Embryonic facial prominence (tissue), 1 donor: ENCODE measurements at regions not wholly inside any gene's neighbourhood (a gene's known extent, or its start where the extent isn't known, plus 50 kb on each side); places are given as distances from the start of the nearest gene placed in this dataset.
"Not testable (repeated sequence)": the region's sequence is repeated elsewhere in the genome, so short reads cannot be mapped to it uniquely, and the experiment has no call there.

Experiments used
- DNase-seq: peaks from one replicate; pipeline ENCODE4 v3.0.0-alpha.2; 2016; ENCODE audit errors: extremely low spot score

DNA sequence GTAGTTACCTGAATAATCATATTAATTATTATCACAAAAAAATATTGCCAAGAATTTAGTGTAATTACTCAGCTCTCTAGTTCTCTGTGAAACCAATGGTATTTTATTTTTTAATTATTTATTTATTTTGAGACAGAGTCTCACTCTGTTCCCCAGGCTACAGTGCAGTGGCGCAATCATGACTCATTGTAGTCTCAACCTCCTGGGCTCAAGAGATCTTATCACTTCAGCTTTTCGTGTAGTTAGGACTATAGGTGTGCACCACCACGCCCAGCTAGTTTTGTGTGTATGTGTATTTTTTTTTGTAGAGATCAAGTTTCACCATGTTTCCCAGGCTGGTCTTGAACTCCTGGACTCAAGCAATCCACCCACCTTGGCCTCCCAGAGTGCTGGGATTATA is 440.4 kb upstream of the CDH20 start:
- DNase-seq: no peak

DNA sequence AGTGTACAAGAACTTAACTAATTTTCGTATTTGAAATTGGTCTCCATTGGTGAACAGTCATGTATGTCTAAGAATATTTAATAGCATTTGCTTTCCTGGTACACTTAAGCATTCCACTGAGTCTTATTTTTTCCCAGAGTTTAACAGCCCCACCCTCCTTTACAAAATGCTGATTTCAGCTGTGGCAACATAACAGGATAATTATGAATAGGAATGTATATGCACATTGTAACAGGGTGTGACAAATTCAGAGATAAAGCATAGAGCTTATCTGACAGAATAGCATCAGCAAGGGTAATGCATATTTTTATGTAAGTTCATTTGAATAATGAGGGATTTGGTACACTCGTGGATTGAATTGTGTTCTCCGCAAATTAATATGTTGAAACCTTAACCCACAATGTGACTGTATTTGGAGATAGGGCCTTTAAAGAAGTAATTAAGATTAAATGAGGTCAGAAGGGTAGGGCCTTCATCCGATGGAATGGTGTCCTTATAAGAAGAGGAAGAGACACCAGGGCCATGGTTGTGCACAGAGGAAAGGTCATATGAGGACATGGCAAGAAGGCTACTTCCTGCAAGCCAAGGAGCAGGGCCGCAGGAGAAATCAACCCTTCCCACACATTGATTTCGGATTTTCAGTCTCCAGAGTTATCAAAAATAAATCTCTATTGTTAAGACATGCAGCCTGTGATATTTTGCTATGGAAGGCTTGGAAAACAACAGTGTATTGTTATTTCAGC is 439.7 kb upstream of the CDH20 start:
- DNase-seq: no peak

DNA sequence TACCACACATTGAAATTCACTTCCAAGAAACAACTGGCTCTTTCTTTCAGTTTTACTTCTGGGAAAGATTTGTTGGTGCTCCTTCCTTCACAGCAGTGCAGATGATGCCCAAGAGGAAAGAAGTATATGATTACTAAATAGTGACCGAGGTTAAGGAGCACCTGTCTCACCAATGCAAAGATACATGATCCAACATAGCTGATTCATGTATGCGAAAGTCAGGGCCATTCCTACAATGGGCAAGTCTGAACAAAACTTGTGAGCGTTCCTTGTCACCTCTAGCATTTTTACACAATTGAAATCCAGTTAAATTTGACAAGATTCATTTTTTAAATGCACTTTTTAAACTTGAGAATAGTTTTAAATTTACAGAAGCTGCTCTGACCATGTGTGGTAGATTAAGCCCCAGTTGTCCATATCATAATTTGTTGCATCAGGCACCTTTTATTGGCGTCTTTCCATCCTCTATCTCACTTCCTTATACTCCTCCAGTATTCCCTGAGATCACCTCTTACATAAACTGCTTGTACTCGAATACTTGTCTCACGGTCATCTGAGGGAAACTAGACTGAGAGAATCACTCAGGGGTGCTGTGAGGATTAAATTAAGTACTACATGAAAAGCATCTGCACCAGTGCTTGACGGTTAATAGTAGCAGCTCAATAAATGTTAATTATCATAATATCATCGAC is 438.8 kb upstream of the CDH20 start:
- DNase-seq: no peak

DNA sequence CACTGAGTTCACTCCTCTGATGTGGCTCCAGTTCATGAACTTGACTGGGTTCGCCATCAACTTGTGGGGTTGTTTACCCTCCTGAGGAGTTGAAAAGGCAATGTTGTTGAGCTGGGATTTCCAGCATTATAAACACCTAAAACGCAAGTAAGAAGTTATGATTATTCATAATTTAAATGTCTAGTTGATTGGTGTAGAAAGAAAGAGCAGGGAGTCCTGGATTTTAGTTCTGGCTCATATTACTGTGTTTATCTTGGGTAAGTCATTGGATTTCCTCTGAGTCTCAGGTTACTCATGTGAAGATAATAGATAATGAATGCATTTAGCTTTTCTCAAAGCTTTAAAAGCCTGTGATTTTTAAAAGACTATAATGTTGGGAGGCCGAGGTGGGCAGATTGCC is 438.0 kb upstream of the CDH20 start:
- DNase-seq: no peak

DNA sequence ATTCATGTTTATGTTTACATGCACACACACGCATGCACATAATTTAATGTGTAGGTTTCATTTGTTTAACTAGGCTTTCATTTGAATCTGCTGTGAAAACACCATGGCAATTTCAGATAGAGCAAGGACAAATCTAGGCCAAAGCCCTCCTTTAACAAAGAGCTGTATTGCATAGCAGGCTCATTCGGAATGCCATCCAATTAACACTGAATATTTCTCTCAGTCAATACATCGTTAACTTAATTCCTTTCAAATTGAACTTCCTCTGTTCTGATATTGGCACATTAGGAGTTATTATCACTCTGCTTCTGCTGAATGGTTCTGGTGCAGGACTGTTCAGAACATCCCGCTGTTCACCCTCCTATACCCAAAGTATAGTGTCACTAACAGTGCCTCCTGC is 435.1 kb upstream of the CDH20 start:
- no peak for DNase-seq

DNA sequence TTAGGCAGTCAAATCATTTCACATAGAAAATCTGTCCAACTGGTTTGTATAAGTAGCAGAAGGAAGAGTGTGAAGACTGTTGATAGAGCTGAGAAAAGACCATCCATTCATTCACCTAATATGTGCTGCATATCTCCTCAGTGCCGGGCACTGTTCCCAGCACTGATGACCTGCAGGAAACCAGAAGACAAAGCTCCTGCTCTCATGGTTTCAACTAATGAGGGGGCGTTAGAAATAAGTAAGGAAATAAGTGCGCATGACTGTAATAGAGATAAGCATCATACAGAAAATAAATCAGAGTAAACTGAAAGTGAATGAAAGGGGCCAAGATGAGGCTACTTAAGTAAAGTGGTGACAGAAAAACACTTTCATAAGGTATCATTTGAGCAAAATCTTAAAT is 427.5 kb upstream of the CDH20 start:
- no peak for DNase-seq

DNA sequence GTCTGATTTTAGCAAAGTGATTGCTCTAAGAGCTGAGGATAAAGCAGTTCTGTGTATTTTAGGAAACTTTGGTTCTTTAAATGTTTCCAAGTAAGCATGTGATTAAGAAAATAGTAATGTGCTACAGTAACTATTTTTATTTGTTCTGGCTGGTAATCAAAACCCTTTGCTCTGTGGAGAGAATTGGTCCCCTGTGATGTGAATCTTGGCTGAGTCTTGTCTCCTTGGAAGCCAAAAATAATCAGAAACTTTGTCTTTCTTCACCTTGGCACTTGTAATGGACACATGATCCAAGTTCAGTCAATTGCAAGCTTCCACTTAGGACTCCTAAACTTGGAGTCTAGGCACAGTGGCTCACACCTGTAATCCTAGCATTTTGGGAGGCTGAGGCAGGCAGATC is 422.7 kb upstream of the CDH20 start:
- DNase-seq: no peak

DNA sequence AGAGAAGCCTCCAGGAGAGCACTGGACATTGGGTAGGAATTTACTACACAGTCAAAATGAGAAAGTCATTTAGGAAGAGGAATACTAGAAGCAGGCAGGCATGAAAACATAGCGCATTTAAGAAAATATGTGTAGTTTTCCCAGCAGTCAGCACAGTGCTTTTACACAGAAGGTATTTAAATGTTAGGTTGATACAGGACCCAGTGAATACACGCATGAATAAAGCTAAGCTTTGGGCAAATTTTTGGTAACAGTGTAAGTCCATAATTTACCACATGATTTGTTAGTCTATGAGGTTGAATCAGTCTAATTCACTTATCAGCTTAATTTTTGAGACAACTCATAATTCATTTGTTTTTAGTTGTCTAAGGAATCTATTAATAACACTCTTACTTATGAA is 421.7 kb upstream of the CDH20 start:
- no peak for DNase-seq

DNA sequence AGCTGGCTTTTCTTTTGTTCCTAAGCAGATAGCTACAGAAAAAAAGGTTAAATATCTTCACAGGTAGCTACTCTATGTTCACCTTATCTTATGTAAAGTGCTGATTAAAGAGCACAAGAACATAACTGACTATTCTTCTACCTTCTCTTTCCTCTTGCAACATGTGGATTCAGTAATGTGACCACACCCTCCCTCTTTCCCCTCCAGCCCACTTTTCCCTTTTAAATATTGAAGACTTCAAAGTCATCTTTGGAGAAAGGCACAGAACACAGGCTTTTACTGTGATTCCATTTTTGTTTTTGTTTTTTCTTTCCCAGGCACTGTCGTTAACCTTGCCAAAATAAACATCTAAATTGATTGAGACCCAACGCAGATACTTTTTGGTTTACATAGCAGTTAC is 418.1 kb upstream of the CDH20 start:
- no peak for DNase-seq

DNA sequence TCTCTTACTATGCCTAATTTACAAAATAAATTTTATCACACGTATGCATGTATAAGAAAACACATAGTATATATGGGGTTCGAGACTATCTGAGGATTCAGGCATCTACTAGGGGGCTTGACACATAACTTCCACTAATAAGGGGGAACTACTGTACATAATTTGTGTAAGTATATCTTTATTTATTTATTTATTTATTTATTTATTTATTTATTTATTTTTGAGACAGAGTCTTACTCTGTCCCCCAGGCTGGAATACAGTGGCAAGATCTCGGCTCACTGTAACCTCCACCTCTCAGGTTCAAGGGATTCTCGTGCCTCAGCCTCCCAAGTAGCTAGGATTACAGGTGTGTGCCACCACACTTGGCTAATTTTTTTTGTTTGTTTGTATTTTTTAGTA is 414.4 kb upstream of the CDH20 start:
- not testable (repeated sequence) for DNase-seq

DNA sequence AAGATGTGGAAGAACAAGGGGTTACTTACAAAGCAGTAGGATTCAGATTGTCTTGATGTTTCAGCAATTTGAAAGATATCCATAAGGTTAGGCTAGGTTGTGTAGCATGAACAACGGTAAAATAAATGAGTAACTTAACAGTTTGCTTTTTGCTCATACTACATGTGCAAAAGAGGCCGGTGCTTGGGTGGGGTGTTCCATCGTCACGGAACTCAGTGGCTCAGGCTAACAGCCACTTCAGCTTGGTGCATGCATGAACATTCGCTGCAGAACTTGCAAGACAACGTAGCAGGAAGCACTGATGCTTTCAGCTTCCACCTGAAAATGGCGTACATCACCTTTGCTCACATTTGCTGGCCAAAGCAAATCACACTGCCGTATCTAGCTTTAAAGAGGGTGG is 407.3 kb upstream of the CDH20 start:
- no peak for DNase-seq

DNA sequence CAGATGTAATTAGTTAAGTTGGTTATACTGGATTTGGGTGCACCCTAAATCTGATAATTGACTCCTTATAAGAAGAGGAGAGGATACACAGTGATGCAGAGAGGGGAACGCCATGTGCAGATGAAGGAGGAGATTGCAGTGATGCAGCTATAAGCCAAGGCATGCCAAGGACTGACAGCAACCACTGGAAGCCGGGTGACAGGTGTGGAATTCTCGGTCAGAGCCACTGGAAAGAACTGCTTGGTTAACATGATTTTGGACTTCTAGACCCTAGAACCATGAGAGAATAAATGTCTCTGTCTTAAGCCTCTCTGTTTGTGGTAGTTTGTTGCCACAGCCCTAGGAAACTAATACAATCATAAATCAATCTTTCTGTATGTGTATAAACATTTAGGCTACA is 403.3 kb upstream of the CDH20 start:
- DNase-seq: no peak

DNA sequence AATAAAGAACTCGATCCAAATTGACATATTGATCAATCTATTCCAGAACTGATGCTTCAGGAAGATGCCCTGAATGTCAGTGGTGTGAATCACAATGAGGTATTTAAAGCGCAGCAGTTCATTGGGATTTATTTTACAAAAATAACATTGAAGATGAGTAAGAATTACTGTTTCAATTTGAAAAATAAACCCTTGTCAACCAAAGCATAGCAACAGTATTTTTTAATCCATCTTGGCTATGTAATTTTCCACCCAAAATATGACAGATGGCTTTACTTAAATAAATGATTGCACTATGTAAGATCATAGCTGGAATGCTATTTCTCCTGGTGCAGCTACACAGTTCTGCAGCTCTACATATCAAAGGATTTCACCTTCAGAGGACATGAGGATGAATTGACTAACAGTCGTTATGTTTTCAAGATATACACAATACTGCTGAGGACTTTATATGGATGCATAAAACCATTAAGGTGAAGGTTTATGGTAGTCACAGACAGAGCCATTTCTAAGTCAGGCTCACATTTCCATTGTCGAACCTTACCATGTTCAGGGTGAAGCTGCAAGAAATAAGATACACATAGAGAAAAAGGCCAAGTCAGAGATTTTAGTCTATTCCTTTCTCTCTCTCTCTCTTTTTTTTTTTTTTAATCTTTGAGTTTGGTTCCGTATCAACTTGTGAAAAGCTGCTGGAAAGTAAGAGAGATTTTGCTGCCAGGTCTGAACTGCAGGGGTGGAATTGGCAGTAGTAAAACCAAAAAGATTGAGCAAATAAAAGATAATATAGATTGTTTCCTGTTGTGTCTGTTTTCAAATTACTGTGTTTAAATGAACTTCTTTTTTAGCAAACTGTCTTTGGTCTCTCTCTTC is 398.0 kb upstream of the CDH20 start:
- no peak for DNase-seq

DNA sequence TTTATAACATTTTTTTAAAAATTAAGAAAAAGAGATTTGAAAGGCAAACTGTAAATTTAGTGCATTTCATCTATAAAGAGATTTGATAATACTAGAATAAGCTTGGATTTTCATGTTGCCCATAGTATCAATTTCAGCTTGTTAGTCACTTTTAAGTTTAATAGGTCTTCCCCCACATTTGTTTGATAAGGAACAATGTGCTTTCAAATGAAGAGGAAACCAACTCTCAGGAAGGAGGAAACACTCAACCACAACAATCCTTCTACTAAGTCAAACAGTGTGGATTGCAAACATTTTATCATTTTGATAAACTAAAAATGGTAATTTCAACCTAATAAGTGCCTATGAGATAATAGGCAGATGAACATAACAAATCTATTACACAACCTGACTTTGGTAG is 397.1 kb upstream of the CDH20 start:
- no peak for DNase-seq

DNA sequence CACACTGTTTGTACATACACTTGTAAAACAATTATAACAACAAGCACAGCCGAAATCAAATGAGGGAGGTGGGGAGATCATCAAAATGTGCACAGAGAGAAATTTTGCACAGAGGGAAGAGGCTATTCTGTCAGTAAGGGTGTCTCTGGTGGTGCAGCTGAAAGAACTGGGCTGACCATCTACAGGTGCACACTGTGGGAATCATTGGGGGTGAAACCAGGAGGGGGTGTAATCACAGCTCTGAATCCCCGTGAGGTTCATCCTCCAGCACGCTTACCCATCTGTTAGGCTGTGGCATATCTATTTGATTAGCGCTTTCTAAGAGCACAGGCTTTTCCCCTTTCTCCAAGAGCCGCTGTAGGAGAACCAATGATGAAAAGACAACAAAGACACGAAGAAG is 389.9 kb upstream of the CDH20 start:
- DNase-seq: no peak

DNA sequence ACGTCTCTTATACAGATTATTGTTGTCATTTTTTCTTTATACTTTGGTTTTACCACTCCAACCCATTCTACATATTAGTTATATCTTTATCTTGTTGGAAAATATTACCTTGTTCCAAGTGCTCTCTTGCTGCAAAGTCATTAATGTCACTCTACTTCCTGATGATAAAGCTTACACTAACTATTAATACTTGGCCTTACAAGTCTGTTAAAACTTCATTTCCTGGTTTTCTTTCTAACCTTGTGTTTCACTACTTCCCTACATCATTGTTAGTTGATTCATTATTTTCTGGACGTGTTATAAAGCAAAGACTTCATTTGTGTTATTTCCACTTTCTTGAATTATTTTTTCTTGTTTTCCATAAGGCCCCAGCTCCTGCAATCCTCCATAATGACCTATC is 382.6 kb upstream of the CDH20 start:
- no peak for DNase-seq

DNA sequence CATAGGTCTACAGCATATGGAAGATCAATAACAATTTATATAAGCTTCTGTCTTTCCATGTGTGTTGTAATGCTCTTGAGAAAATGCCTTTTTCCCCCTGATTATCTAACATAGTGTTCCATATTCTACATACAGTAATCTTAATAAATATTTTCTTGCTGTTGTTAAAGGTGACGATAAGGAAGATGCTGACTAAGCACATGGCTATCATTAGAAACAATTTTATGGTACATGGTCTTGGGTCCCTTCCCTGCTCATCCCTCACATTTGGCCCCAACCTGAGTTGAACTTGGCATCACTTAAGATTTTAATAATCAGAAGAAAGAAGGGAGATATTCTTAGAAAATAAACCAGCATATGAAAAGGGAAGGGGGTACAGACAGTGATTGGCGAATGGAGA is 382.1 kb upstream of the CDH20 start:
- no peak for DNase-seq

DNA sequence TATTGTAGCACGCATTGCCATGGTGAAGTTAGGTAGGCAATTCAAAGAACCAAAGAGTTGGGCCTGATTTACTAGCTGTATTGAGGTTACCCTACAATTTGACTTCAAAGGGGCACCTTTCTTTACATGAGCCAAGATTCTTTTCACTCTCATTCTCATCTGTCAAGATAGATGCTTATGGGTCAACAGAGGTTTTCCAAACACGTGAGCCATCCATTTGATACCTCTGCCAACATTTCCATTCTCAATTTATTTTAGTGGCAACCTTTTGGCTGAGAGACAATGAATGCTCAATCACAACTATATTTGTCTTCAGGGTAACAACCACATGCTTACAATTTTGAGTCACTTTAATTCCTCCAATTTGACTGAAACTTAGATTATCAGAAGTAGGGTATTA is 370.6 kb upstream of the CDH20 start:
- no peak for DNase-seq

DNA sequence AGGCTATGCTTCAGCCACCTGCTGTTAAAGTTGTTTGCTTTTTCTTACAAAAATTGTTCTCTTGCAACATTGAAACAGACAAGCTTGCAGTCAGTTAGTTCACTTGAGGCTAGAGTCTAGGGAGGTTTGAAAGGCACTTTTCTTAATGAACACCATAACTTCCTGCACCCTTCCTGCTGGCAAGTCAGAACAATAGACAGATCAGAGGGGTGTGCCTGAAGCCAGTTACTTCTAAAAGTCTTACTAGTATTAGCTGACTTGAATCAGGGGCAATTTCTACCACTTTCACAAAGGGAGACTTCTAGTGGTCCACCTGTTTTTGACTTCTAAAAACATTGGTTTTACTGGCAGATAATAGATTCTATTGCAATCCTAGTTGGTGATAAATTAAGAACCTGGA is 367.4 kb upstream of the CDH20 start:
- no peak for DNase-seq

DNA sequence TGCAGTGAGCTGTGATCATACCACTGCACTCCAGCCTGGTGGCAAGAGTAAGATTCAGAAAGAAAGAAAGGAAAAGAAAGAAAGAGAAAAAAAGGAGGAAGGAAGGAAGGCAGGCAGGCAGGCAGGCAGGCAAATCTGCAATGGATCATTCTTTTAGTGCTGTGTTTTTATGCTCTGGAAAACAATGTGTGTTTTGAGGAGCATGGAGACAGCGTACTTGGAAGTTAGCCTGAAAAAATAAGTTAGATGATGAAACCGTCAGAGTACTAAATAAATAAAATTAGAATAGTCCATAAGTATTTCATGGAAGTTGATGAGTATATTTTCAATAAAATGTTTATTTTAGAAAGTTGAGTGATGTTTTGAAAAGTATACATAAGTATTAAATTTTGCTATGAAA is 366.4 kb upstream of the CDH20 start:
- DNase-seq: no peak

DNA sequence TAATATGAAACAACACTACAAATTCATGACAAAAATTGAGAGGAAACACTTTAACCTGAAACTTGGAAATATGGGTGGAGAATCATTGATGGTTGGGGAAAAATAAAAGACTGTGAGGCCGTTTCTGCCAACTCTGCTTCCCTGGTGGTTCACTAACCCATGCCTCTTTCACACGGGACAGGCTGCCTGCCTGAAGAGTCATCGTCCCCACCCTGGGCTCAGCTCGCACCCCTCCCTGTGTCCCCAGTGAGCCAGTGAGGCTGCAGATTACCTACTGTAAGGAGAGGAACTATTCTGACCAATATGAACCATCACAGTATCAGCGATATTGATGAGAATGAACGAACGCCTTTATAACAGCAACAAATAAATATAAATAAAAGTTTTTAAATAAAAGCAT is 357.8 kb upstream of the CDH20 start:
- DNase-seq: no peak

DNA sequence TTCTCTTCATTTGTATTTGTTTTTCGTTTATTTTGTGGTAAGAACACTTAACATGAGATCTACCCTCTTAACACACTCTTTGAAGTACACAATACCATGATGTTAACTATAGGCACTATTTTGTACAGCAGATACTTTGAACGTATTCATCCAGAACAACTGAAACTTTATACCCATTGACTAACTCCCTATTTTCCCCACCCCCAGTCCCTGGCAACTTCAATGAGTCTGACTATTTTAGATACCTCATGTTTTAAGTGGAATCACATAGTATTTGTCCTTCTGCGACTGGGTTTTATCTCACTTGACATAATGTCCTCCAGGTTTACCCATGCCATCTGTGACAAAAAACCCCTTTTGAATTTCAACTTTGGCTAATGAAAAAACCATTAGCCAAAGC is 356.3 kb upstream of the CDH20 start:
- DNase-seq: no peak

DNA sequence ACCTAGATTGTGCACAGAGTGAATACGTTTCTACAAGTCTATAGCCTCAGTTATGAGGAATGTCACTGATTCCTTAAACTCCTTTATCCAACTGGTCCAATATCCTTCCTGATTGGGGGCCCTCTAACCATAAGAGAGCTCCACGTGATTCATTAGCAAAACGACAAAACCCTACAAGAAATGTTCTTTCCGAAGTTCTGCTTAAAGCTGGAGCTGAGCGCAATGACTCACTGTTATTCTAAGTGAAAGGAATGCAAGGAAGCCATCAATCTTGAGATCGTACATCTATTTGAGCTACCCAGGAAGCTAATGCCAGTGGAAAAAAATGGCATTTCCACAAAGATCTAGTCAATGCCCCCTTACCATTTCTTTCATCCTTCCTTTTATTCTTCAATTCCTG is 354.9 kb upstream of the CDH20 start:
- no peak for DNase-seq
